OCI-LY3 (cell line): ENCODE measurements at regions not wholly inside any gene's neighbourhood (a gene's known extent, or its start where the extent isn't known, plus 50 kb on each side); places are given as distances from the start of the nearest gene placed in this dataset.

Experiments
- H2AFZ ChIP-seq: fragments of 200-600, 300-600 bp; shearing (Covaris generic); 2 replicates; pipeline ENCODE4 v1.6.0; 2014; ENCODE audit warnings: antibody characterized with exemption, low read depth, low read length
- H3K27ac ChIP-seq: fragments of 200-600, 300-600 bp; sonication (generic); 2 replicates; pipeline ENCODE4 v1.5.1; 2014; ENCODE audit warnings: mild to moderate bottlenecking, low read length, moderate library complexity, mixed read lengths
- H3K27me3 ChIP-seq: fragments of 200-600, 300-600 bp; sonication (generic); 2 replicates; pipeline ENCODE4 v1.6.1; 2014; ENCODE audit warnings: low read depth, low read length, mixed read lengths
- H3K36me3 ChIP-seq: fragments of 200-600, 300-600 bp; sonication (generic); replicated peaks from 2 replicates; pipeline ENCODE3; 2014; ENCODE audit warnings: low read depth, low read length, mixed read lengths
- H3K4me1 ChIP-seq: fragments of 300-600, 200-600 bp; sonication (generic); 2 replicates; pipeline ENCODE4 v1.6.1; 2014; ENCODE audit warnings: low read length, mixed read lengths
- H3K4me2 ChIP-seq: fragments of 200-600, 300-600 bp; sonication (generic); 2 replicates; pipeline ENCODE4 v1.6.1; 2014; ENCODE audit warnings: low read length, mixed read lengths
- H3K4me3 ChIP-seq: fragments of 300-600, 200-600 bp; sonication (generic); 2 replicates; pipeline ENCODE4 v1.5.1; 2014; ENCODE audit warnings: antibody characterized with exemption, mild to moderate bottlenecking, low read length, moderate library complexity
- H3K79me2 ChIP-seq: fragments of 300-600, 200-600 bp; shearing (Covaris generic); 2 replicates; pipeline ENCODE4 v1.6.1; 2014; ENCODE audit warnings: mild to moderate bottlenecking, low read length, mixed read lengths
- H3K9ac ChIP-seq: fragments of 300-600, 200-600 bp; shearing (Covaris generic); 2 replicates; pipeline ENCODE4 v1.6.0; 2014; ENCODE audit warnings: mild to moderate bottlenecking, low read length, moderate library complexity
- H3K9me3 ChIP-seq: fragments of 200-600, 300-600 bp; shearing (Covaris generic); 2 replicates; pipeline ENCODE4 v1.6.1; 2014; ENCODE audit warnings: low read length, mixed read lengths; ENCODE audit not compliant: insufficient read depth
- H4K20me1 ChIP-seq: fragments of 200-600, 300-600 bp; sonication (generic); 2 replicates; pipeline ENCODE4 v1.6.1; 2016; ENCODE audit warnings: low read length, mixed read lengths; ENCODE audit not compliant: insufficient read depth
- CTCF ChIP-seq: fragments of 200-600, 300-600 bp; sonication (generic); IDR thresholded peaks from 2 replicates; pipeline ENCODE4 v1.5.1; 2014; ENCODE audit warnings: antibody characterized with exemption, low read length, low read depth
- EZH2phosphoT487 ChIP-seq: fragments of 200-600 bp; shearing (Covaris generic); IDR thresholded peaks from 2 replicates; pipeline ENCODE4 v1.6.1; 2018; ENCODE audit warnings: antibody characterized with exemption, mixed run types, low read depth

GRCh38 chr7:152553671-152554317 lies 118.0 kb upstream of the KMT2C start:
- Histone ChIP-seq H3K9me3 (no peaks in the 10 kb centered on the region), H3K36me3 (no peaks in the 10 kb centered on the region), H3K79me2 (no peaks in the 10 kb centered on the region), H3K27me3 (no peaks in the 10 kb centered on the region), H3K27ac (no peak overlapping the region), H3K4me2 (no peak overlapping the region), H3K9ac (no peak overlapping the region), H3K4me1 (no peaks in the 10 kb centered on the region), H2AFZ (no peak overlapping the region), H3K4me3 (no peak overlapping the region), H4K20me1 (no peaks in the 10 kb centered on the region)
- TF ChIP-seq EZH2phosphoT487 (no peak), CTCF (no peak)

GRCh38 chr7:152551304-152552036 lies 115.7 kb upstream of the KMT2C start:
- no peak overlapping the region for H2AFZ ChIP-seq
- no peak overlapping the region for H3K4me2 ChIP-seq
- H3K9ac ChIP-seq: no peak overlapping the region
- H4K20me1 ChIP-seq: no peaks in the 10 kb centered on the region
- no peaks in the 10 kb centered on the region for H3K79me2 ChIP-seq
- no peaks in the 10 kb centered on the region for H3K36me3 ChIP-seq
- no peak for TF ChIP-seq EZH2phosphoT487
- no peak for TF ChIP-seq CTCF
- no peaks in the 10 kb centered on the region for H3K4me1 ChIP-seq
- no peaks in the 10 kb centered on the region for H3K27me3 ChIP-seq
- H3K4me3 ChIP-seq: no peak overlapping the region
- H3K27ac ChIP-seq: no peak overlapping the region
- H3K9me3 ChIP-seq: no peaks in the 10 kb centered on the region

GRCh38 chr7:152544971-152545619 lies 109.3 kb upstream of the KMT2C start:
- Histone ChIP-seq H3K27me3 (no peaks in the 10 kb centered on the region), H2AFZ (no peak overlapping the region), H3K4me1 (no peaks in the 10 kb centered on the region), H3K4me2 (no peak overlapping the region), H3K36me3 (no peaks in the 10 kb centered on the region), H4K20me1 (no peaks in the 10 kb centered on the region), H3K4me3 (no peak overlapping the region), H3K9me3 (no peaks in the 10 kb centered on the region), H3K79me2 (no peaks in the 10 kb centered on the region), H3K9ac (no peak overlapping the region), H3K27ac (no peak overlapping the region)
- no peak for TF ChIP-seq CTCF
- no peak for TF ChIP-seq EZH2phosphoT487

GRCh38 chr7:152544481-152544927 lies 108.7 kb upstream of the KMT2C start:
- Histone ChIP-seq H4K20me1 (no peaks in the 10 kb centered on the region), H3K9me3 (no peaks in the 10 kb centered on the region), H3K27ac (no peak overlapping the region), H3K36me3 (no peaks in the 10 kb centered on the region), H3K79me2 (no peaks in the 10 kb centered on the region), H3K9ac (no peak overlapping the region), H3K4me3 (no peak overlapping the region), H3K4me2 (no peak overlapping the region), H3K27me3 (no peaks in the 10 kb centered on the region), H2AFZ (no peak overlapping the region), H3K4me1 (no peaks in the 10 kb centered on the region)
- no peak for TF ChIP-seq CTCF
